Fibroblast of lung (primary cell): ENCODE measurements at regions not wholly inside any gene's neighbourhood (a gene's known extent, or its start where the extent isn't known, plus 50 kb on each side); places are given as distances from the start of the nearest gene placed in this dataset.
"Not testable (repeated sequence)": the region's sequence is repeated elsewhere in the genome, so short reads cannot be mapped to it uniquely, and the experiment has no call there.

Experiments used
- DNase-seq, 2 donors: peaks; one replicate each; pipeline versions ENCODE4 v3.0.0 to v3.0.0-alpha.2; 2010; ENCODE audit warnings: low read depth in 2 of 2
- H2AFZ ChIP-seq: 2 replicates; pipeline ENCODE4 v1.5.1; 2012; ENCODE audit warnings: low read length, control low read depth, inconsistent platforms
- H3K27ac ChIP-seq: 2 replicates; pipeline ENCODE4 v1.5.1; 2011; ENCODE audit warnings: low read length, control low read depth; ENCODE audit not compliant: insufficient read depth
- H3K27me3 ChIP-seq: 2 replicates; pipeline ENCODE4 v1.5.1; 2011; ENCODE audit warnings: mild to moderate bottlenecking, low read length; ENCODE audit not compliant: control insufficient read depth, insufficient read depth
- H3K36me3 ChIP-seq: 2 replicates; pipeline ENCODE4 v1.5.1; 2011; ENCODE audit warnings: low read length; ENCODE audit not compliant: control insufficient read depth, insufficient read depth
- H3K4me1 ChIP-seq: 2 replicates; pipeline ENCODE4 v1.5.1; 2011; ENCODE audit warnings: low read length; ENCODE audit not compliant: control insufficient read depth, insufficient read depth; ENCODE audit errors: extremely low read depth
- H3K4me2 ChIP-seq: 2 replicates; pipeline ENCODE4 v1.5.1; 2011; ENCODE audit warnings: low read length, control low read depth; ENCODE audit not compliant: insufficient read depth; ENCODE audit errors: extremely low read depth
- H3K4me3 ChIP-seq, 4 experiments: fragments of 200-600 bp in 1 of 4; sonication (generic) in 1 of 4; replicated peaks in 1 of 4; 2 replicates each; pipeline ENCODE4 v1.5.1; 2011 to 2016; ENCODE audit warnings: low read length in 4 of 4, low read depth in 3 of 4, mild to moderate bottlenecking in 3 of 4, control low read depth in 2 of 4, inconsistent platforms in 1 of 4, mixed read lengths in 1 of 4; ENCODE audit not compliant: insufficient read depth in 1 of 4; ENCODE audit errors: control extremely low read depth in 1 of 4
- H3K79me2 ChIP-seq: 2 replicates; pipeline ENCODE4 v1.5.1; 2012; ENCODE audit warnings: mild to moderate bottlenecking, low read length, inconsistent platforms; ENCODE audit not compliant: control insufficient read depth, insufficient read depth
- H3K9ac ChIP-seq: 2 replicates; pipeline ENCODE4 v1.5.1; 2011; ENCODE audit warnings: mild to moderate bottlenecking, low read length, control low read depth; ENCODE audit not compliant: insufficient read depth
- H3K9me3 ChIP-seq: 2 replicates; pipeline ENCODE4 v1.5.1; 2012; ENCODE audit warnings: low read depth, low read length; ENCODE audit not compliant: control insufficient read depth, insufficient read depth
- H4K20me1 ChIP-seq: 2 replicates; pipeline ENCODE4 v1.5.1; 2011; ENCODE audit warnings: low read length; ENCODE audit not compliant: control insufficient read depth, insufficient read depth; ENCODE audit errors: extremely low read depth
- EZH2 ChIP-seq: IDR thresholded peaks from 2 replicates; pipeline ENCODE4 v1.5.1; 2012; ENCODE audit warnings: low read length, control low read depth, mild to moderate bottlenecking; ENCODE audit errors: missing control alignments
- TF ChIP-seq, protein P1 (sequence below), 2 donors: IDR thresholded peaks in 1 of 2; conservative IDR thresholded peaks in 1 of 2; 1 replicate in 1 of 2; 2 replicates in 1 of 2; pipeline ENCODE4 v1.5.1; 2011 to 2012; ENCODE audit warnings: low read length in 2 of 2, control low read depth in 1 of 2, inconsistent platforms in 1 of 2, low read depth in 1 of 2, mild to moderate bottlenecking in 1 of 2

DNA sequence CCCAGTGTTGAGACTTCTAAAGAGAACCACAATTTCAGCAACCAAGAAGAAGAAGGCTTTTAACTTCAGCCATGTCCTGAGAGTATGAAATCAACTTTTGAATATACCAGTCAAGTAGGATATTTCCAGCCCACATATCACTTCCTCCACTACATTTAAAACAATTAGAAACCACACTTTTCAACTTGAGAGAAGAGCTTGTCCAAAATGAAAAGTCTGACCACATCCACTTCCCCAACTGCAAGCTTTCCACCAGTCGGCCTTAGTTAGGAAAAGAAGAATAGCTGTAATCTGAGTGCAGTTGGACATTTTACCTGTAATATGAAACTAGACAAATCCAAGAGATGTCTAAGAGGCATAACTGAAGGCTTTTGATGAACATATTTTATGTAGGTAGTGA, 101.9 kb upstream of the SLC7A11 start:
- TF ChIP-seq EZH2: no peak
- TF ChIP-seq, protein P1, sequence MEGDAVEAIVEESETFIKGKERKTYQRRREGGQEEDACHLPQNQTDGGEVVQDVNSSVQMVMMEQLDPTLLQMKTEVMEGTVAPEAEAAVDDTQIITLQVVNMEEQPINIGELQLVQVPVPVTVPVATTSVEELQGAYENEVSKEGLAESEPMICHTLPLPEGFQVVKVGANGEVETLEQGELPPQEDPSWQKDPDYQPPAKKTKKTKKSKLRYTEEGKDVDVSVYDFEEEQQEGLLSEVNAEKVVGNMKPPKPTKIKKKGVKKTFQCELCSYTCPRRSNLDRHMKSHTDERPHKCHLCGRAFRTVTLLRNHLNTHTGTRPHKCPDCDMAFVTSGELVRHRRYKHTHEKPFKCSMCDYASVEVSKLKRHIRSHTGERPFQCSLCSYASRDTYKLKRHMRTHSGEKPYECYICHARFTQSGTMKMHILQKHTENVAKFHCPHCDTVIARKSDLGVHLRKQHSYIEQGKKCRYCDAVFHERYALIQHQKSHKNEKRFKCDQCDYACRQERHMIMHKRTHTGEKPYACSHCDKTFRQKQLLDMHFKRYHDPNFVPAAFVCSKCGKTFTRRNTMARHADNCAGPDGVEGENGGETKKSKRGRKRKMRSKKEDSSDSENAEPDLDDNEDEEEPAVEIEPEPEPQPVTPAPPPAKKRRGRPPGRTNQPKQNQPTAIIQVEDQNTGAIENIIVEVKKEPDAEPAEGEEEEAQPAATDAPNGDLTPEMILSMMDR (conservative IDR thresholded peaks at IDR 0.05 in 1 of 2, IDR thresholded peaks at IDR 0.05 in 1 of 2; ENCODE audit: low read depth in 1 of 2, low read length in 2 of 2): no peak
- H3K4me3 ChIP-seq: no peak overlapping the region
- no peaks in the 10 kb centered on the region for H3K79me2 ChIP-seq
- H3K36me3 ChIP-seq: no peaks in the 10 kb centered on the region
- H3K4me1 ChIP-seq: no peaks in the 10 kb centered on the region
- no peak overlapping the region for H3K9ac ChIP-seq
- H3K27ac ChIP-seq: no peak overlapping the region
- H3K4me2 ChIP-seq: no peak overlapping the region
- H3K27me3 ChIP-seq: no peaks in the 10 kb centered on the region
- peak in 1 of 2 donors; percentile 3 for DNase-seq
- no peak overlapping the region for H2AFZ ChIP-seq
- H4K20me1 ChIP-seq: no peaks in the 10 kb centered on the region
- H3K9me3 ChIP-seq: no peaks in the 10 kb centered on the region

DNA sequence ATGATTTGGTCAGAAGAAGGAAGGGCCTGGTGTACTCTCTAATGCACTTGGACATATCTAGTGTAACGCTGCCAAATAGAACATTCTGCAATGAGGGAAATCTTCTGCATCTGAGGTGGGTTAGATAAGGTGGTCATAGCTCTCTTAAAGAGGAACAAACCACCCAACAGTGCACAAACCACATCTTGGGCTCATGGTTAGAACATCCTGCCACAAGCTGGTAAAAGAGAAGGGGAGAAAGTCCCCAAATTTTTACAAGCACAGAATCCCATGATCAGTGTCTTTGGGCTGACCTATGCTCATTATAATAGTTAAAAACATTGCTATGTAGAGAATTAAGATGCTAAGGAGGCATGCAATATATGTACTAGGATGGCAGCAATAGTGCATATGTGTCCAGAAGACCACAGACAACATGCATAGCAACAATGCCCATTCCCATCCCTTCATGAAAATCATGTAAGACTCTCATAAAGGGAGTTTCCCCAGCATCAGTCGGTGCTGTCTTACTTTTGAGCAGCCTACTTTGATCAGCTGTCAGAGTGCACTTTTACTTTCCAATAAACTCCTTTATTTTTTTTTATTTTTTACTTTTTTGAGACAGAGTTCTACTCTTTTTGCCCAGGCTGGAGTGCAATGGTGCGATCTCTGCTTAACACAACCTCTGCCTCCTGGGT, 99.7 kb upstream of the SLC7A11 start:
- Histone ChIP-seq H3K4me2 (no peak overlapping the region), H3K27ac (no peak overlapping the region), H3K9ac (no peak overlapping the region), H3K9me3 (no peaks in the 10 kb centered on the region), H2AFZ (no peak overlapping the region), H3K4me3 (no peak overlapping the region), H3K4me1 (no peaks in the 10 kb centered on the region), H3K36me3 (no peaks in the 10 kb centered on the region), H4K20me1 (no peaks in the 10 kb centered on the region), H3K27me3 (no peaks in the 10 kb centered on the region), H3K79me2 (no peaks in the 10 kb centered on the region)
- TF ChIP-seq EZH2: no peak
- TF ChIP-seq, protein P1 (conservative IDR thresholded peaks at IDR 0.05 in 1 of 2, IDR thresholded peaks at IDR 0.05 in 1 of 2; ENCODE audit: low read depth in 1 of 2, low read length in 2 of 2): no peak
- no peak for DNase-seq

DNA sequence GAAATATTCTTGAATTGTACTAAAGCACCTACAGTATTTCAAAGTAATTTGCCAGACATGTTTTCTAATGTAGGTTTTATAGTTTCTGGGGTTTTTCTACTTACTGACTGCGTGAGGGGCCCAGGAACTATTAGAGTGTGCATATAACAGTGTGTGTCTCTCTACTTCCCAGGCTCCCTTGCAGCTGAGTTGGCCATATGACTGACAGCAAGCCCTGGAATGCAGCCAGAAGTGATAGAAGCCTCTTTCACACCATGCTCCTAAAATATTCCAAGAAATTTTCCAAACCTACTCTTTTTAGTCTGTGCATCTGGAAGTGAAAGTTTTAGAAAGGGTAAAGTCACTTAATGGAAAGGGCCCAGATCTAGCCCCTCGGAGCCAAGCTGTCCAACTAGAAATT, 96.7 kb upstream of the SLC7A11 start:
- no peaks in the 10 kb centered on the region for H4K20me1 ChIP-seq

DNA sequence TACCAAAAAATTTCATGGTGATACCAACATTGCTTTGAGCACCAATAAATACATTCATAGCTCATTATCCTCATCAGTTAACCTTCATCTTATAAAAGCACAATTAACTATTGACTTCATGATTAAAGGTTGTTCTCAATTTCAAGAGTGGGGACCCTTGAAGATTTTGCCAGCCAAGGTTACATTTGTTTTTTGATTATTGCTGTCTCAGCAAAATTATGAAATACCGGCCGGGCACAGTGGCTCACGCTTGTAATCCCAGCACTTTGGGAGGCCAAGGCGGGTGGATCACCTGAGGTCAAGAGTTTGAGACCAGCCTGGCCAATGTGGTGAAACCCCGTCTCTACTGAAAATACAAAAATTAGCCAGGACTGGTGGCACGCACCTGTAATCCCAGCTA, 96.1 kb upstream of the SLC7A11 start:
- H3K36me3 ChIP-seq, H3K27me3 ChIP-seq, H3K4me3 ChIP-seq, H4K20me1 ChIP-seq, H3K9me3 ChIP-seq, H3K4me2 ChIP-seq, H3K4me1 ChIP-seq, H2AFZ ChIP-seq, H3K27ac ChIP-seq, H3K79me2 ChIP-seq, H3K9ac ChIP-seq, DNase-seq: not testable (repeated sequence)

More for the DNA sequence above, 96.7 kb upstream of the SLC7A11 start:
- no peak overlapping the region for H3K27ac ChIP-seq
- H3K36me3 ChIP-seq: no peaks in the 10 kb centered on the region
- H2AFZ ChIP-seq: no peak overlapping the region
- H3K9me3 ChIP-seq: no peaks in the 10 kb centered on the region
- H3K27me3 ChIP-seq: no peaks in the 10 kb centered on the region
- no peak overlapping the region for H3K9ac ChIP-seq
- no peaks in the 10 kb centered on the region for H3K79me2 ChIP-seq
- H3K4me1 ChIP-seq: no peaks in the 10 kb centered on the region
- H3K4me2 ChIP-seq: no peak overlapping the region
- no peak overlapping the region for H3K4me3 ChIP-seq
- no peak for TF ChIP-seq EZH2
- TF ChIP-seq, protein P1 (conservative IDR thresholded peaks at IDR 0.05 in 1 of 2, IDR thresholded peaks at IDR 0.05 in 1 of 2; ENCODE audit: low read depth in 1 of 2, low read length in 2 of 2): no peak
- DNase-seq: no peak
